ENCODE measurements at regions not wholly inside any gene's neighbourhood (a gene's known extent, or its start where the extent isn't known, plus 50 kb on each side); places are given as distances from the start of the nearest gene placed in this dataset.
"Not testable (repeated sequence)": the region's sequence is repeated elsewhere in the genome, so short reads cannot be mapped to it uniquely, and the experiment has no call there.

GRCh38 chr2:194603429-194603828 is 1053.6 kb upstream of the SLC39A10 start:
- DNase-seq, result no peak

GRCh38 chr2:194602750-194603149 is 1054.3 kb upstream of the SLC39A10 start:
- no peak for DNase-seq

GRCh38 chr2:194591192-194591591 is 1065.8 kb upstream of the SLC39A10 start:
- no peak for DNase-seq

GRCh38 chr2:194587739-194588270 is 1069.2 kb upstream of the SLC39A10 start:
- no peak for DNase-seq

GRCh38 chr2:194567661-194568017 is 1089.4 kb upstream of the SLC39A10 start:
- DNase-seq, result no peak

GRCh38 chr2:194566907-194567660 is 1089.9 kb upstream of the SLC39A10 start:
- DNase-seq, result peak; percentile 29

GRCh38 chr2:194564422-194564821 is 1092.6 kb upstream of the SLC39A10 start:
- DNase-seq, result no peak

- no peak for DNase-seq
Measured at GRCh38 chr2:194562329-194562728, 1094.7 kb upstream of the SLC39A10 start.

GRCh38 chr2:194559964-194560363 is 1097.1 kb upstream of the SLC39A10 start:
- no peak for DNase-seq

- no peak for DNase-seq
Measured at GRCh38 chr2:194559523-194559922, 1097.5 kb upstream of the SLC39A10 start.

GRCh38 chr2:194557993-194558392 is 1099.0 kb upstream of the SLC39A10 start:
- no peak for DNase-seq

GRCh38 chr2:194556629-194557028 is 1100.4 kb upstream of the SLC39A10 start:
- no peak for DNase-seq

GRCh38 chr2:194553980-194554379 is 1103.0 kb upstream of the SLC39A10 start:
- DNase-seq, result no peak

GRCh38 chr2:194550702-194551101 is 1106.3 kb upstream of the SLC39A10 start:
- no peak for DNase-seq

GRCh38 chr2:194549387-194549786 is 1107.6 kb upstream of the SLC39A10 start:
- no peak for DNase-seq

- no peak for DNase-seq
Measured at GRCh38 chr2:194545978-194546377, 1111.0 kb upstream of the SLC39A10 start.

- no peak for DNase-seq
Measured at GRCh38 chr2:194539425-194539824, 1117.6 kb upstream of the SLC39A10 start.

- no peak for DNase-seq
Measured at GRCh38 chr2:194526121-194526520, 1130.9 kb upstream of the SLC39A10 start.

- no peak for DNase-seq
Measured at GRCh38 chr2:194514281-194514680, 1142.7 kb upstream of the SLC39A10 start.

- not testable (repeated sequence) for DNase-seq
Measured at GRCh38 chr2:194511070-194511469, 1146.0 kb upstream of the SLC39A10 start.

GRCh38 chr2:194504876-194505275 is 1152.2 kb upstream of the SLC39A10 start:
- DNase-seq, result not testable (repeated sequence)

GRCh38 chr2:194495046-194495445 is 1162.0 kb upstream of the SLC39A10 start:
- DNase-seq, result no peak

- no peak for DNase-seq
Measured at GRCh38 chr2:194494401-194494800, 1162.6 kb upstream of the SLC39A10 start.

GRCh38 chr2:194491409-194492115 is 1165.5 kb upstream of the SLC39A10 start:
- DNase-seq, result no peak

All from activated CD4-positive, alpha-beta T cell treated with anti-CD3 and anti-CD28 coated beads, Interleukin-2, Interleukin-6, amounts not matched to agents 100 ng/mL and 50 ng/mL, durations not matched to agents 16 hours and 8 hours (primary cell).